NCI-H748 (cell line): ENCODE measurements at regions not wholly inside any gene's neighbourhood (a gene's known extent, or its start where the extent isn't known, plus 50 kb on each side); places are given as distances from the start of the nearest gene placed in this dataset.
"Not testable (repeated sequence)": the region's sequence is repeated elsewhere in the genome, so short reads cannot be mapped to it uniquely, and the experiment has no call there.

Experiments
- DNase-seq: peaks from one replicate; lab custom pipeline; 2025; ENCODE audit not compliant: unreplicated experiment; lab: John Stamatoyannopoulos, UW

DNA sequence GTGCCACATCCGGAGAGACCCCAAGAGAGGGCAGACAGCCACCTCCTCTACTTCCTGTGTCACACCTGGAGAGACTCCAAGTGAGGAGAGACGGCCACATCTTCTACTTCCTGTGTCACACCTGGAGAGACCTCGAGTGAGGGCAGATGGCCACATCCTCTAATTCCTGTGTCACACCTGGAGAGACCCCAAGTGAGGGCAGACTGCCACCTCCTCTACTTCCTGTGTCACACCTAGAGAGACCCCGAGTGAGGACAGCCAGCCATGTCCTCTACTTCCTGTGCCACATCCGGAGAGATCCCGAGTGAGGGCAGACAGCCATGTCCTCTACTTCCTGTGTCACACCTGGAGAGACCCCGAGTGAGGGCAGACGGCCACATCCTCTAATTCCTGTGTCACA, 150.7 kb upstream of the CDH4 start:
- not testable (repeated sequence) for DNase-seq

DNA sequence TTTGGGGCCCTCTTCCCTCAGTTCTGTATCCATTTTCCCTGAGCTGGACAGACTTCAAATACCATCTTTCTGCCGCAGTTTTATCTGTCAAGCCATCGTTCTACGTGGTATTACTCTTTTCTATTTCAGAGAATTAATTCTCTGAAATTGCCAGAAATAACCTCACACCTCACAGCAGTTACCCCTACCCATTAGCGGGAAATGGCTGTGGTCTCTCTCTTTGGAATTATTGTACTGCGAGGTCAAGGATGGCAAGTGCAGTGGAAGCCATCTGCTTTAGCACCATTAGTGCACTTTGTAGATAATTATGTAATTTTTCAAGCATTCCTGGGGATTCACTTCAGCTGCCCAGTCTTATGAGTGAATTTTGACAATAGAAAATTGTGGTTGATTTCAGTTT, 147.8 kb upstream of the CDH4 start:
- DNase-seq, result no peak

DNA sequence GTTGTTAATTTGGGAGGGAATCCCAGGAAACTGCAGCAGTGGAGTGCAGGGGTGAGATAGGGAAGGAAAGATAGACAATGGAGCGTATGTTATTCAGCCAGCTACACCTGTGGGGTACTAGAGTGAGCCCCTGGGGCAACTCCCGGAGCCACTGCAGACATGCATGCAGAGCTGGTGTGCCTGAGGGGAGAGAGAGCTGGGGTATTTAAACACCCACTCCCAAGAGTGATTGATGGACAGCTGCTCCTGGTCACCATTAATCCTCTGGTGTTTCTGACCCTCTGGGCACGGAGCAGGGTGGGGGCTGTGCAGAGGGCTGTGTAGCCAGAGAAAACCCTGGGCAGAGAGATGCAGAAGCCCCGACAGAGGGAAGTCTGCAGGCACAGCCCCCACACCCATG, 146.7 kb upstream of the CDH4 start:
- no peak for DNase-seq

DNA sequence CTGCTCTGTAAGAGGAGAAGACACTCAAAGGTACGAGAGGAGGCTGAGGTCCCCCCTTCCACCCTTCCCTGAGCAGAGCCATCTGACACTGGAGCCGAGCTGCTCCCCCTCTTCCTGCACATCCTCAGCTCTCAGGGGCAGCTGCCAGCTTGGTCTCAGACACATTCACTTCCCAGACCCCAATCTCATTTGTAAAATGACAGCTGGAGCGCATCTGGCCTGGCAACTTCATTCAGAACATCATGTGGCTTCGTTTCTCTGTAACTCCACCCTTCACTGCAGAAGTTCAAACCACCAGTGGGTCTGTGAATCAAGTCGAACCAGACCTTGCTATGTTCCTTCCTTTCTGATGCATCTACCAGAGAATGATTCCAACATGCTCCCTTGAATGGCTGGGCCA, 145.6 kb upstream of the CDH4 start:
- no peak for DNase-seq

DNA sequence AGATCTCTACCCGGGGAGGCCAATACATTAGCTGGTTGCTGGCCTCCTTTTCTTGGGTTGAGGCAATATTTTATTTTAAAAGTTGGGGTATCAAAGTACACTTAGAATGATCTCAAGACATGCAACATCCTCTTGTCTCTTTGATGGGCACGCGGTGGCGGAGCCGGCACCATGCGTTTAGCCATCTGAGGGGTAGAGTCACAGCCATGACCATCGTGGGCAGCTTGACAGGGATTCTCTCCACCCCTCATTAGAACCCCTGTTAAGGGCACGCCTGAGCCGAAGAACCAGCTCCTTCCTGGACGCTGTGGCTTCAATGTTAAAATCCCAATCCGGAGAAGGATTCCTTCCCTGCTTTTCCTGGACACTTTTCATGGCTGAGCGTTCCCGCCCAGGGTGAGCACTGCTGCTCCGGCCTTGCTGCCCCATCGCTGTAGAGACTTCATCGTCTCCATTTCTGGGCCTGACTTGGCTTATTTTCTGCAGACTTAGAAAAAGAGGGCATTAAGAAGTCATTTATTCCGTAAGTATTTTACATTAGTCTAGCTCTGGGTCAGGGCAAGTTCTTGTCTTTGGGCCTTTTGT, 142.7 kb upstream of the CDH4 start:
- DNase-seq, result no peak

DNA sequence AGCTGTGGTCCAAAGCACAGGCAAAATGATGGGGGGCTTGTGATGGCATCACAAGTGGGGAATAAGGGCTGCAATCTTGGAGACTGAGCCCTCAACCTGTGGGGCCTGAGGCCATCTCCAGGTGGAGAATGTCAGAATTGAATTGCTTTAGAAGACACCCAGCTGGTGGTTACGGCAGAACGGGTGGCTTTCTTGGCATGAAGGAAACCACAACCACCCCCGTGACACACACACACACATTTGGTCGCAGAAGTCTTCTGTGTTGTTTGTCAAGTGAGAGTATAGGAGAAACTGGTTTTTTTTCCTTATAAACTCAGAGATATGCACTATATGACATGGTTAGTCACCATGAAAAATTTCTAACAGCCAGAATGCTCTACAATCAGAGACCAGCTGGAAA, 139.5 kb upstream of the CDH4 start:
- DNase-seq, result no peak

DNA sequence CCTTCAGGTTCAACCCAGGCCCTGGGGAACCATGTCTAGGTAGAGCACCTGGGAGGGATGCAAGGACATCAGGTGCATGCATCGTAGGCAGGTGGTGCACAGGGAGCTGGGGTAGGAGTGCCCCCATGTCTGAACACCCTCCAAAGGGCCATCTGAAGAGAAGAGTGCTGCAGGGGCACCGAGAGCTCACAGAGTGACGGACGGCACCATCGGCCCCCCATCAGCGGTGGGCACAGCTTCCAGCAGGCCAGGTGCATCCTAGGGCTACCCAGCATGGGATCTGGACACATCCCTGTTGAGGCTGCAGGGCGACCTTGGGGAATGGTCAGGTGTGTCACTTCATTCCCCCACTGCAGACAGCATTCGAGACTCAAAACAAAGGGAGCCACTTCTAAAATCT, 138.3 kb upstream of the CDH4 start:
- DNase-seq, result no peak

DNA sequence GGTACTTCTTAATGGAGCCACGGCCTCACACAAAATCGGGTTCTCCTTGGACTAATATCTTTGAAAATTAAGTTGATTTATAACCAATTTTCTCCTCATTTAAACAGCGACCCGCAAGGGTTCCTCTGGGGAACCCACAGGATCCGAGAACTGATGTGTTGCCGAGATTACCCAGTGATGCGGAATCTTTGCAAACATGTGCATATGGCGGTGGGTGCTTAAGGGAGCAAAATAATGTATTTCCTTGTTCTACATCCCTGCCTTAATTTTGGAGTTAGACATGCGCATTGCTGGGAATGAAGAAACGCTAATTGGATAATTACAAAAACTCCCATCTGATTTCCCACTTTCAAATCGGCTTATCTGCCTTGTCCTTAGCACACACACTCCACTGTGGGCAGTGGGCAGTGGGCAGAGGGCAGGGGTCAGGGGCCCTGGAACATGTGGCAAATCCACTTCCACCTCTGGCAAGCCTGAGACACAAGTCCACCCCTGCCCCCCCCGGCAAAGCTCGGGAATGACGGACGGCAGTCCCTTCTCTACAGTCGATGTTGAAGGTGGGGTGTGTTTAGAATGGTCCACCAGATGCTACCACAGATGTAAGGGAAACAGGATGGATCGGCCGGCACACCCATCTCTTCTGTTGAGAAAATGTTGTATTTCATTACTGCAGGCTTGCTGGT, 137.4 kb upstream of the CDH4 start:
- DNase-seq, result no peak

DNA sequence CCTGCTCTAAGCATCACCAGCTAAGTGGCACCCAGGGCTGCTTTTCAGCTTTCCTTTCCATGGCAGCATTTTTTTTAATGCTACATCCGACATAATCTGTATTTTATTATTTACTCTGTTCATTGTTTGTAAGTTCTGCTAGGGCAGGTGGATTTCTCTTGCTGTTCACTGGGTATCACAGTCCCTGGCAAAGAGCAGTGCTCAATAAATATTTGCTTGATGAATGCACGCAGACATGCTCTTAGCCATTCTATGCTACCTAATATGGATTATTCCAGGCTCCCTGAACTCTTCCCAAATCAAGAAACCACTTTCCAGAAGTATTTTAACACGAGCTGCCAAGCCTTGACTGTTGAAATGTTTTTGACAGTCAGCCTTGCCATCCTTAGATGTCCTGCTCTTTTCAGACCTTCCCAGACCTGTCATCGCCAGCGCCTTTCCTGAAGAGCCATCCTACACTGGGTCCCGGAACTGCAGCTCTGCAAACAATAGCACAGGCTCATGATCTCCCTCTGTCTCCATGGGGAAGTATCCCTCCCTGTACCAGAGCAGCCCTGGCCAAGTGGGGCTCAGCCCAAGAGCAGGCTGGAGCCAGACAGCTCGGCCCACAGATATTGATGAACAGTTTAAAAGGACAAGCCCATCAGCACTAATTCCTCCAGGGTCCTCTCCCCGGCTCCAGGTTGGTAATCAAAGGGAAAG, 136.5 kb upstream of the CDH4 start:
- DNase-seq, result peak; percentile 70

DNA sequence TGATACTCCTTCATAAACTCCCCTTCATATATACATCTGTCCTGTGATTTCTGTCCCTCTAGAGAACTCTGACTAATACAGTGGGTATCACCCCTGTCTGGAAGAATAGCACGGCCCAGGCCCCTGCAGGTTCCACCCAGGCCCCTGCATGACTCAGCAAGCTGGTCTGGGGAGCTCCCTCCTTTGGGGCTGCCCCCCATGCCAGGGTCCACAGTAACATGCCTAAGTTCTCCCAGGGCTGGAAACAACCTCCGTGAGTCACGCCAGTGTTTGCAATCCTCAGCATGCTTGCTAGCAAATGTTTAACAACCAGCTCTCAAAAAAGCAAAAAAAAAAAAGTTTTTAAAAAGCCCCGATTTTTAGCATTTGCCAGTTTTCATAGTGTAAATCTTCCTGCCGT, 134.3 kb upstream of the CDH4 start:
- DNase-seq, result no peak

DNA sequence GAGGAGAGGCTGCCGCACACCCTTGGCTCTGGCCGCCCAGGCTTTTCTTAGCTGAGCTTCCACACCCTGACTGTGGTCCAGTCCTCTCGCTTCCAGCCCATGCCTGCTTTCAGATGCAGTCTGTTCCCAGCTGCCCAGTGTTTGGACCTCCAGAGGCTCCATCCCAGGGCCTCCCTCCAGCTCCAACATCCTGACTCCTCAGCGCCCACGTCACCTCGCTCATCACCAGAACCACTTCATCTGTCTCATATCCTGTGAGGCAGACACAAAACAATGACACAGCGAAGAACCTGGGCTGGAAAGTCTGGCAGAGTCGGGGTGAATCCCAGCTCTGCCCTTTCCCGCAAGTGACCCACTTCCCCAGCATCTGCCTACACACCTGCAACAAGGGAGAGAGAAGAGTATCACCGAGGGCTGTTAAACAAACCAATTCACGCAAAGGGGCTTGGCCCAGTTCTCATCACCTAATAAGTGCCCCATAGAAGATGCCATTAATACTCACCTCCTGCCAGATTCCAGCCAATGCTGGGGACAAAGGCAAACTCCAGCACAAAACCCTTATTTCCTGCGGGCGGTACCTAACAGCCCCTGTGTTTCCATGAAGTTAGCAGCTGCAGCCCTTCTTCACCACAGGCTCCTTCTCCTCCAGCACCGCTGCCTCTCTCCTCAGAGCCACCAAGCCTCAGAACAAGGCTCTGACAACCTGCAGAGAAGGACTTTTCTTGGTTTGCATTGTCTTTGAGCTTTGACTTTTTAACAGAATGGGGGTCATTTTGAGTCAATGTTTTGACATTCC, 133.4 kb upstream of the CDH4 start:
- no peak for DNase-seq

DNA sequence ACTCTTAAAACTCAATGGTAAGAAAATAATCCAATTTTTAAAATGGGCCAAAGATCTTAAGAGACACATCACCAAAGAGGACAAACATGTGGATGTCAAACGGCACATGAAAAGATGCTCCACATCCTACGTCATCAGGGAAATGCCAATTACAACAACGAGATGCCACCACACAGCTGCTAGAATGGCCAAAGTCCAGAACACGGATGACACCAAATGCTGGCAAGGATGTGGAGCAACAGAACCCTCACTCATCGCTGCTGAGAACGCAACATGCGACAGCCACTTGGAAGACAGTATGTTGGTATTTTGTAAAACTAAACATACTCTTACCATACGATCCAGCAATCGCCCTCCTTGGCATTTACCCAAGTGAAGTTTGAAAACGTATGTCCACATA, 132.8 kb upstream of the CDH4 start:
- no peak for DNase-seq

DNA sequence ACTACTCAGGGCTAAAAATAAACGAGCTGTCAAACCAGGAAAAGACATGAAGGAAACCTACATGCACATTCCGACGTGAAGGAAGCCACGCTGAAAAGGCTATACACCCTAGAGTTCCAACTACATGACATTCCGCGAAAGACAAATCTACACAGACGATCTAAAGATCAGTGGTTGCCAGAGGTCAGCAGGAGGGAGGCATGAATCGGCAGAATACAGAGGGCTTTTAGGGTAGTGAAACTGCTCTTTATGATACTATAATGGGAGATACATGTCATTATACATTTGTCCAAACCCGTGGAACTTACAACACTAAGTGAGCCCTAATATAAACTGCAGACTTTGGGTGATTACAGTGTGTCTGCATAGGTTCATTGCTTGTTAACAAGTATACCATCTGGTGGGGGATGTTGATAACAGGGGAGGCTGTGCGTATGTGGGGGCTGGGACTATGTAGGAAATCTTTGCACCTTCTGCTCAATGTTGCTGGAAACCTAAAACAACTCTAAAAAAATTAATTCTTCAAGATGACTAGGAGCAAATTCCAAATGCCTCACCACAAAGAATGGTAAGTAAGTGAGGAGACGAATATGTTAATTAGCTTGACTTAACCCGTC, 132.2 kb upstream of the CDH4 start:
- DNase-seq, result no peak

DNA sequence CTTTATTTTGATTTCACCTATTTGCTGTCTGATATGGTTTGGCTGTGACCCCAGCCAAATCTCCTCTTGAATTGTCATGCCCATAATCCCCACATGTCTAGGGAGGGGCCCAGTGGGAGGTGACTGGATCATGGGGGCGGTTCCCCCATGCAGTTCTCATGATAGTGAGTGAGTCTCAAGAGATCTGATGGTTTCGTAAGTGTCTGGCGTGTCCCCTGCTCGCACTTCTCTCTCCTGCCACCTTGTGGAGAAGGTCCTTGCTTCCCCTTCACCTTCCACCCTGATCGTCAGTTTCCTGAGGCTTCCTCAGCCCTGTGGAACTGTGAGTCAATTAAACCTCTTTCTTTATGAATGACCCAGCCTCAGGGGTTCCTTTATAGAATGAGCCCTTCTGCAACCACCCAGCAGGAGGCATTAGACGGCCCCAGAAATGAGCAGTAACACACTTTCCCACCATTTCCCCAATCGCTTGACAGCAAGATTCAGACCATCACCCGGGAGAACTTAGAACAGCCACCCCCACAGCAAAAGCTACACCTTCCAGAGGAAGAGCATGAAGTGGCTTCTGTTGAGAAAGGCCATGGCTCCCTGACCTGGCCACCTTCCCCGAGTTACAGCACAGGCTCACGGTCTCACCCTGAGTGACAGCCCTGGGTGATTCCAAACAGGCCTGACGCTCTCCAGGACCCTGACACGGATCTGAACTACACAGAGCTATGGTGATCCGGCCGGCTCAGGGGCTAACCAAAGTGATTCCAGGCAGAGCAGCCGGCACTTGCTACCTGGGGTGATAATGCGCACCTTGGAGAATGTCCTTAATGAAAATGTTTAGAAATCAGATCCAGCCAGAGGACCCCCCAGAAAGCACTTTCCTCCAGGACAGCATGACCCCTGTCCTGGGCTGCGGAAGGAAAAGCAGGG, 131.2 kb upstream of the CDH4 start:
- DNase-seq, result peak; percentile 77

DNA sequence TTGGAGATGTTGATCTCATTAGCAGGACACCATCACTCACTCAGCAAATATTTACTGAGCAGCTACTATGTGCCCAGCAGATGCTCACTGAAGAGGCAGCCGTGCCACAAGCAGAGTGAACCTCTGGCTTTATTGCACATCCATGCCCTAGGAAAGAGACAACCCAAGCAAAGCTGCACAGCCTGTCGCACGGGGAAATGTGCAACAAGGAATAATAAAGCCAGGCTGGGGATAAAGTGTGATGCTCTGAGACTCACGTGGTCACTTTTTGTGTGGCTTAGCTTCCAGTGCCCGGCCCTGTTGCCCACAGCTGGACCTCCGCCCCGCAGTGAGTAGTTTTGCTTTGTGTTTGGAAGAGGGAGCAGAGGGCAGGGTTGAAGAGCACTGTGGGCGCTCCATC, 130.4 kb upstream of the CDH4 start:
- DNase-seq, result no peak

DNA sequence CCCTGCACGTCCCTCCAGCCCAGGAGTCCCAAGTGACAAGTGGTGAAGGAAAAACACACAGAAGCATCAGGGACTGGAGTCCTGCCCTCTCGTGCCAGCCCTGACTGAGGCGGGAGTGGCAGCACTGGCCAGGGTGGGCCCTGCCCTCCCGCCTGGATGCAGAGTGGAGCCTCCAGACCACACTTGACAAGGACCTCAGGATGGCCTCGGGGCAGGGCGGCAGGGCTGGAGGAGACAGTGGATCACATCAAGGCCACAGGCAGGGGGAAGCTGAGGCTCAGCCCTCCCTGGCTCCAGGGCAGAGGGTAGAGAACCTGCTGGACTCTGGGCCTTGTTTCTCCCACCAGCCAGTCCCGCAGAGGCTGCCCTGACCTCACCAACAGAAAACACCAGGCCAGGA, 128.8 kb upstream of the CDH4 start:
- no peak for DNase-seq

DNA sequence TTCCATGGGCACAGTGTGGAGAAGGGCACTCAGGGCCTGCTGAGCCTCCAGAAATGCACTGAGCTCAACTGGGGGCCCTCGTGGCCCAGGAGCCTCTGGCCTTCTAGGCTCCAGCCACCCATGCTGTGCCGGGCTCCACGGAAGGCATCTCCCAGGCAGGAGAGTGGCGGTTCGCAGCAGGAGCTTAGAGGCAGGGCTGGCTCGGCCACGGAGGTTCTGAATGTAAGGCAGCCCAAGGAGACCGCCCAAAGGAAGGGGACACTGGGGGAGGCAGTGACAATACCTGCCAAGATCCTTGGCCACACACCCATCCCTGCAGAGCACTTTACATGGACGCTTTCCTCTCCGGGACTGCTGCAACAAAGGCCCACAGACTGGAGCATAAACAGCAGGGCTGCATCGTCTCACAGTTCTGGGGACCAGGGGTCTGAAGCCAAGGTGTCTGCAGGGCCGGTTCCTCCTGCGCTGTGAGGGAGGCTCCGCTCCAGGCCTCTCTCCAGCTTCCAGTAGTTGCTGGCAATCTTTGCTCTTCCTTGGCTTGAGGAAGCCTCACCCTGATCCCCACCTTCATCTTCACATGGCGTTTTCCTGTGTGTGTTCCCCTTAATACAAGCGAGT, 128.2 kb upstream of the CDH4 start:
- DNase-seq, result no peak

DNA sequence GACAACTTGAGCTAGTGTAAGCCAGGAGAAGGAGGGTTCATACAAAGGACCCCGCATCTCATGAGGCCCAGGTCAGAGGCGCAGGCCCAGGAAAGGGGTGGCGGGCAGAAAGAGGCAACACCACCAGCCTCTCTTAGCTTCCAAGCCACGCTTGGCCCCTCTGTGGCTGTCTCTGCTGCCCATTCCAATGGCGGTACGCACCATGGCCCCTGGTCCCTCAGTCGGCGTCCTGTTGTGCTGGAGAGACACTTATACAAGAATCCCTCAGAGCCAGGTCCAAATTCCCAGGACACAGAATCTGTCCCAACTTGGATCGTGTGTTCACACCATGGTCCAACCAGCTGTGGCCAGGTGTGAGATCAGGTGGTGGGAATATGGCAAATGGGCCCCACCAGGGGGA, 127.0 kb upstream of the CDH4 start:
- no peak for DNase-seq

DNA sequence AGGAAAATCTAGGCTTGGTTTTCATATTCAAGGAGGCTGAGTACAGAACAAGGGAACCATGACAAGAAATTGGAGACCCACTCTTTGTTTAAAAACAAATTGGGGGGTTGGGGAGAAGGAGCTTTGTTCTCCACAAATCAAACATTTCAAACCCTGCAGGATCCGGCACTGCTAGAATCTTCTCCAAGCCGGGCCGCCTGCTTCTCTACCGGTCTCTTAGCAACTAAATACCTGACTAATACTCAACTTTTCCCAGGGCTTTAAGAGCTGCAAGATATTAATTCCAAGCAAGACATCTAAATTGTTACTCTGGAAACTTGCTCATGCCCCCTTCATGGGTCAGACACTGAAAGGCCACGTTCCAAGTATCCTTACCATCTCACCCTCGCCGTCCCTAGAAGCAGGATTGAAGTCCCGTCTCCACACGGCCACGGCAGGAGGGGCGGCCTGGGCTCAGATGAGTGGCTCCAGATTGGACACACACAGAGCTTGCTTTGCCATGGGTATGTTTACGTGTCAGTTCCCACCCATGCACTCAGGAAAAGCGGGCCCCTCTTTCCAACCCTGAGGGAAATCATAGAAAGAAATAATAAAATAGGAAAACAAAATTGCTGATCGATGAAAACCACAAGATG, 126.4 kb upstream of the CDH4 start:
- no peak for DNase-seq
